GM20000 (cell line): ENCODE measurements at regions not wholly inside any gene's neighbourhood (a gene's known extent, or its start where the extent isn't known, plus 50 kb on each side); places are given as distances from the start of the nearest gene placed in this dataset.
"Not testable (repeated sequence)": the region's sequence is repeated elsewhere in the genome, so short reads cannot be mapped to it uniquely, and the experiment has no call there.

Experiments used
- DNase-seq: peaks from one replicate; pipeline ENCODE4 v3.0.0; 2012; ENCODE audit warnings: low spot score
- TF ChIP-seq, protein P1 (sequence below): IDR thresholded peaks from 2 replicates; pipeline ENCODE4 v1.5.1; 2012; ENCODE audit warnings: mild to moderate bottlenecking, control low read depth; ENCODE audit errors: extremely low read depth, missing control alignments

DNA sequence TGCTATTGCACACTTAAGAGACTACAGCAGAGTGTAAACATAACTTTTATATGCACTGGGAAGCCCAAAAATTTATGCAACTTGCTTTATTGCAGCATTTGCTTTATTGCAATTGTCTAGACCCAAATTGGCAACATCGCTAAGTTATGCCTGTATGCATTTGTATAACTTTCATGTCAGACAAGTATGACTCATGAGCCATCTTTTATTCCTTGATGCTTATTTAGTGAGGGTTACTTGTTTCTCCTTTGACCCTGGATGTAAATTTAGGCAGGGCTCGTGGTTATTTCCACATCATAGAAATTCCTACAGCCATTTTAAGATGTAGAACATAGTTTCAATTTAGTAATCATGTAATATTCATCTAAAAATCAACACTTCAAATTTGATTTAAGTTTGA lies 130.3 kb upstream of the LY86 start:
- no peak for DNase-seq
- TF ChIP-seq, protein P1, sequence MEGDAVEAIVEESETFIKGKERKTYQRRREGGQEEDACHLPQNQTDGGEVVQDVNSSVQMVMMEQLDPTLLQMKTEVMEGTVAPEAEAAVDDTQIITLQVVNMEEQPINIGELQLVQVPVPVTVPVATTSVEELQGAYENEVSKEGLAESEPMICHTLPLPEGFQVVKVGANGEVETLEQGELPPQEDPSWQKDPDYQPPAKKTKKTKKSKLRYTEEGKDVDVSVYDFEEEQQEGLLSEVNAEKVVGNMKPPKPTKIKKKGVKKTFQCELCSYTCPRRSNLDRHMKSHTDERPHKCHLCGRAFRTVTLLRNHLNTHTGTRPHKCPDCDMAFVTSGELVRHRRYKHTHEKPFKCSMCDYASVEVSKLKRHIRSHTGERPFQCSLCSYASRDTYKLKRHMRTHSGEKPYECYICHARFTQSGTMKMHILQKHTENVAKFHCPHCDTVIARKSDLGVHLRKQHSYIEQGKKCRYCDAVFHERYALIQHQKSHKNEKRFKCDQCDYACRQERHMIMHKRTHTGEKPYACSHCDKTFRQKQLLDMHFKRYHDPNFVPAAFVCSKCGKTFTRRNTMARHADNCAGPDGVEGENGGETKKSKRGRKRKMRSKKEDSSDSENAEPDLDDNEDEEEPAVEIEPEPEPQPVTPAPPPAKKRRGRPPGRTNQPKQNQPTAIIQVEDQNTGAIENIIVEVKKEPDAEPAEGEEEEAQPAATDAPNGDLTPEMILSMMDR: no peak

DNA sequence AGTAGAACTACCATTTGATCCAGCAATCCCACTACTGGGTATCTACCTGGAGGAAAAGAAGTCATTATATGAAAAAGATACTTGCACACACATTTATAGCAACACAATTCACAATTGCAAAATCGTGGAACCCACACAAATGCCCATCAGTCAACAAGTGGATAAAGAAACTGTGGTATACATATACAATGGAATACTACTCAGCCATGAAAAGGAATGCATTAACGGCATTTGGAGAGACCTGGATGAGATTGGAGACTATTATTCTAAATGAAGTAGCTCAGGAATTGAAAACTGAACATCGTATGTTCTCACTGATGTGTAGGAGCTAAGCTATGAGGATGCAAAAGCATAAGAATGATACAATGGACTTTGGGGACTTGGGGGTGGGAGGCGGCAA lies 128.6 kb upstream of the LY86 start:
- not testable (repeated sequence) for DNase-seq

DNA sequence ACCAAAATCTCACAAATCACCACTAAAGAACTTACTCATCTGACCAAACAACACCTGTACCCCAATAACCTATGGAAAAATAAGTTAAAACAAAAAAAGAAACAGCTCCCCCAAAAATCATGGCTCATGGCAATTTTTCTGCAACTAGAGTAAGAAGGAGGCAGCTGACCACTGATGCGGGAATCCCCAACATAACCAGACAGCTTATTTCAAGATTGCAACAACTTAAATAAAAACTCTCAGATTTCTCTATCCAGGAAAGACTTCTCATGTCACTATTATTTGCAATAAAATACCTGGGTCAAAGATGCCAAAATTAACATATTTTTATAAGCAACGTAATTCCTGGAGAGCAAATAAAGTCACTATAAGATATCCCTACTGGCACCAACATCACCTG lies 128.1 kb upstream of the LY86 start:
- TF ChIP-seq, protein P1: no peak
- peak; percentile 16 for DNase-seq

DNA sequence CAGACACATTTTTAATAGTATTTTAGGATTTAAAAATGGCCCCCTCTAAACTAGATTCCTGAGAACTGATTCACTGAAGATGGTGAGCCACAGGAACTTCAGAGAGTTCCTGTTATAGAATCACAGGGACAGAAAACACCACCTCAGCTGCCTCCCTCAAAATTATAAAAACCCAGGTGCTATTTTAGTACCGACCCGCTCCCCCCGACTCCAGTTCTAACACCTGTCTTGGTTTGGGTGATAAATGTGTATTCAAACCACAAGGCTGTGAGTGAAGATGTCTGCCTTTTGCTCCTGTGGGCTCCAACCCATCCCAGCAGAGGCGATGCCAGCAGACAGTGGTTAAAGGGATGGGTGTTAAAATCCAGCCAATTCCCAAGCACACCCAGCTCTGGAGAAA lies 127.4 kb upstream of the LY86 start:
- no peak for DNase-seq
- TF ChIP-seq, protein P1: no peak

DNA sequence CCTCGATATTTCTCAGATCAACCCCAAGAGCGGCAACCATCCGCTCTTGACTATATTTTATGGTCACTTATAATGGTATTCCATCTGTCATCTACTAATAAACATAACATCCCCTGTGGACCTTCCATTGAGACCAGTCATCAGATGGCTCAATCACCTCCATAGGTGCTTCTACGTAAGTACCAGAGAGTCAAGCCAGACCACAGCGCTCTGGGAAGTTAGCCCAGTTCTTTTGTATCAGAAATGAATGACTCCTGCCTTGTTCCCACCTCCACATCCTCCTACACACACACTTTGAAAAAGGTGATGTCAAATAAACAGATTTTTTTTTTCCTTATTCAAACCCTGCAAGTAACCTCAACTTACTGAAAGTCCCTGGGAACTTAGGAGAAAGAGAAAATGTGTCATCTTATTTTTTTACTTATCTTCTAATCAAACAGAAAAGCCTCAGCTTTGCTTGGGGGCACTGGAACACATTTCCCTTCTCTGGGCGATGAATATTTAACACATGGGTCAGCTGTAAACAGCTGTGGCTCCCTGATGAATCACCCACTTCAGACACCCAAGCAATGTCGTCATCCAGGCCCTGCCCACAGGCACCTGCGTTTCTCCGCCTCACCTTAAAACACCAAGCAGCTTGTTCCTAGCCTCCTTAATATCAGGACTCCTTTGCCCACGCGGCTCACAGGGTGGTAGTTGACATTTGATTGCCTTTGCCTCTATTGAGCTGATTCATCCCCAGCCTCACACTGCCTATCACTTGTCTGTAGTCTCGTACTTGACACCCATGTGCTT lies 121.4 kb upstream of the LY86 start:
- DNase-seq: no peak
- TF ChIP-seq, protein P1: no peak

DNA sequence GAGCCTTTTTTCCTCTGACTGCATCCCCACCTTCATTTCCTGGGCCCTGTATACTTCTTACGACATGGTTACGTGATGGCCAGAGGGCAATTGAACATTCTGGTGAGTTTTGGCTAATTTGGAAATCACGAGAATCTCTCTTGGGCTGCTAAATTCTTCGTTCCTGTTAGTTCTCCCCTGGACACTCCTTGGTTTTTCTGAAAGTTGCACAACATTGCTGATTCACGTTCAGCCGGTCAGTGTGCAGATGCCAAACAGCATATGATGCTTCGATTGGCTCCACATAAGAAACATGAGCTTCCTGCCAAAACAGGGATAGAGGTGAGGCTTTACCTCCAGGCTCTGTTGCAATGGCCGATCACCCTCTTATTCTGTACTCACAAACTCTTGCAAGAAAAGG lies 119.4 kb upstream of the LY86 start:
- DNase-seq: no peak
- TF ChIP-seq, protein P1: no peak

DNA sequence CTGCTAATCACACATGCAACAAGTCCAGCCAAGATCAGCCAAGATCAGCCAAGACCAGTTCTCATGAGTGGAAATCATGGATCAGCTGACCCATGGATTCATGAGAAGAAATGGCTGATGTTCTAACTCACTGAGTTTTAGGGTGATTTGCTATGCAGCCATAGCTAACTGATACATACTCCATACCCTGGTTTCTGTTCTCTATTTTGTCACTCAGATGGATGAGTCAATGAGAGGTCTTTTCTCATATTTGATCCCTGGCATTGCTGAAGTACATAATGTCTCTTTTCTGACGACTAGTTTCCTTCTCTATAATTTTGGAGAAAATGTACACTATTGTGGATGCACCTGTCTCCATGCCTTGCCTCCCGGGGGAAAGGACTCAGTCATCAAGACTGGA lies 118.4 kb upstream of the LY86 start:
- DNase-seq: no peak
- TF ChIP-seq, protein P1: no peak

DNA sequence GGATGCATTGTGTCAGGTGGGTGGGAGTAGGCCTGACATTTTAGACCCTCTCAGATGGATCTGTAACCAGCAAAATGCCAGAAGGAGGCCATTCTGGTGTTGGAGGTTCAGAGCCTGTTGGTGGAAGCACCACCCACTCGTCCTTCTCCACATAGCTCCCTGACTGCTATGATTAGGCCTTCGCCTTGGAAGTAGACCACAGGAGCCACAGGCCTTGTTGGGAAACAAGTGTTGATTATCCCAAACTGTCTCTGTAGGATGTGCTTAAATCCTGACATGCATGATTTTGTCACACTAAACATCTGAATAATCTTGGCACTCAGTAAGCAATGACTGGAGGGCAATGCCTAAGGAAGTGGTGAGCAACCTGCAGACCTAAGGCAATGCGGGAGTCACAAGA lies 117.2 kb upstream of the LY86 start:
- DNase-seq: no peak
- TF ChIP-seq, protein P1: no peak
